AG04450 (cell line): ENCODE measurements at regions not wholly inside any gene's neighbourhood (a gene's known extent, or its start where the extent isn't known, plus 50 kb on each side); places are given as distances from the start of the nearest gene placed in this dataset.

Source experiments
- CTCF ChIA-PET: fragments of 300-600, 350-600 bp; formaldehyde crosslinking; extraction: SDS; loops from one replicate; lab custom pipeline; 2022; ENCODE audit warnings: antibody characterized with exemption, inconsistent platforms; lab: Charles Lee
- POLR2A ChIA-PET: fragments of 350-600 bp; formaldehyde crosslinking; extraction: SDS; loops from one replicate; lab custom pipeline; 2021; ENCODE audit warnings: antibody characterized with exemption, inconsistent platforms; lab: Yijun Ruan, JAX
- DNase-seq: peaks from one replicate; pipeline ENCODE4 v3.0.0-alpha.2; 2011; ENCODE audit warnings: low read depth, low spot score
- H3K27ac ChIP-seq: one replicate; pipeline ENCODE4 v1.5.1; 2012; ENCODE audit warnings: low read depth, low read length, control low read depth
- H3K27me3 ChIP-seq: one replicate; pipeline ENCODE4 v1.6.0; 2012; ENCODE audit warnings: low read length; ENCODE audit not compliant: control insufficient read depth, insufficient read depth
- H3K4me3 ChIP-seq: 2 replicates; pipeline ENCODE4 v1.5.1; 2011; ENCODE audit warnings: mild to moderate bottlenecking, low read depth, low read length, control low read depth
- H3K9me3 ChIP-seq: 2 replicates; pipeline ENCODE4 v1.5.1; 2012; ENCODE audit warnings: low read length; ENCODE audit not compliant: control insufficient read depth, insufficient read depth
- TF ChIP-seq, protein P1 (sequence below): IDR thresholded peaks from 2 replicates; pipeline ENCODE4 v1.5.1; 2011; ENCODE audit warnings: low read depth, low read length, control low read depth, inconsistent platforms

- H3K27me3 ChIP-seq: no peaks in the 10 kb centered on the region
- no peak overlapping the region for H3K27ac ChIP-seq
- H3K4me3 ChIP-seq: no peak overlapping the region
- ChIA-PET CTCF (no interaction called here), POLR2A (no interaction called here)
- TF ChIP-seq, protein P1, sequence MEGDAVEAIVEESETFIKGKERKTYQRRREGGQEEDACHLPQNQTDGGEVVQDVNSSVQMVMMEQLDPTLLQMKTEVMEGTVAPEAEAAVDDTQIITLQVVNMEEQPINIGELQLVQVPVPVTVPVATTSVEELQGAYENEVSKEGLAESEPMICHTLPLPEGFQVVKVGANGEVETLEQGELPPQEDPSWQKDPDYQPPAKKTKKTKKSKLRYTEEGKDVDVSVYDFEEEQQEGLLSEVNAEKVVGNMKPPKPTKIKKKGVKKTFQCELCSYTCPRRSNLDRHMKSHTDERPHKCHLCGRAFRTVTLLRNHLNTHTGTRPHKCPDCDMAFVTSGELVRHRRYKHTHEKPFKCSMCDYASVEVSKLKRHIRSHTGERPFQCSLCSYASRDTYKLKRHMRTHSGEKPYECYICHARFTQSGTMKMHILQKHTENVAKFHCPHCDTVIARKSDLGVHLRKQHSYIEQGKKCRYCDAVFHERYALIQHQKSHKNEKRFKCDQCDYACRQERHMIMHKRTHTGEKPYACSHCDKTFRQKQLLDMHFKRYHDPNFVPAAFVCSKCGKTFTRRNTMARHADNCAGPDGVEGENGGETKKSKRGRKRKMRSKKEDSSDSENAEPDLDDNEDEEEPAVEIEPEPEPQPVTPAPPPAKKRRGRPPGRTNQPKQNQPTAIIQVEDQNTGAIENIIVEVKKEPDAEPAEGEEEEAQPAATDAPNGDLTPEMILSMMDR: no peak
- DNase-seq: no peak
- no peaks in the 10 kb centered on the region; the same call in 1 of the 2 replicates for H3K9me3 ChIP-seq
Observed at GRCh38 chr13:72201726-72202125, 334.7 kb upstream of the DACH1 start.

- no peaks in the 10 kb centered on the region for H3K27me3 ChIP-seq
- TF ChIP-seq, protein P1: no peak
- no peaks in the 10 kb centered on the region; the same call in 1 of the 2 replicates for H3K9me3 ChIP-seq
- no peak for DNase-seq
- no peak overlapping the region for H3K4me3 ChIP-seq
- H3K27ac ChIP-seq: no peak overlapping the region
- CTCF ChIA-PET: no interaction called here
- POLR2A ChIA-PET: no interaction called here
Observed at GRCh38 chr13:72199640-72200039, 332.6 kb upstream of the DACH1 start.

GRCh38 chr13:72198967-72199560 is 332.1 kb upstream of the DACH1 start:
- no peak overlapping the region for H3K4me3 ChIP-seq
- no peak for DNase-seq
- no peaks in the 10 kb centered on the region; the same call in 1 of the 2 replicates for H3K9me3 ChIP-seq
- ChIA-PET POLR2A (no interaction called here), CTCF (no interaction called here)
- no peaks in the 10 kb centered on the region for H3K27me3 ChIP-seq
- TF ChIP-seq, protein P1: no peak
- H3K27ac ChIP-seq: no peak overlapping the region

GRCh38 chr13:72198042-72198441 is 331.0 kb upstream of the DACH1 start:
- H3K4me3 ChIP-seq: no peak overlapping the region
- no peak for DNase-seq
- TF ChIP-seq, protein P1: no peak
- ChIA-PET CTCF (no interaction called here), POLR2A (no interaction called here)
- H3K27ac ChIP-seq: no peak overlapping the region
- H3K27me3 ChIP-seq: no peaks in the 10 kb centered on the region
- H3K9me3 ChIP-seq: no peaks in the 10 kb centered on the region; the same call in 1 of the 2 replicates

DNA sequence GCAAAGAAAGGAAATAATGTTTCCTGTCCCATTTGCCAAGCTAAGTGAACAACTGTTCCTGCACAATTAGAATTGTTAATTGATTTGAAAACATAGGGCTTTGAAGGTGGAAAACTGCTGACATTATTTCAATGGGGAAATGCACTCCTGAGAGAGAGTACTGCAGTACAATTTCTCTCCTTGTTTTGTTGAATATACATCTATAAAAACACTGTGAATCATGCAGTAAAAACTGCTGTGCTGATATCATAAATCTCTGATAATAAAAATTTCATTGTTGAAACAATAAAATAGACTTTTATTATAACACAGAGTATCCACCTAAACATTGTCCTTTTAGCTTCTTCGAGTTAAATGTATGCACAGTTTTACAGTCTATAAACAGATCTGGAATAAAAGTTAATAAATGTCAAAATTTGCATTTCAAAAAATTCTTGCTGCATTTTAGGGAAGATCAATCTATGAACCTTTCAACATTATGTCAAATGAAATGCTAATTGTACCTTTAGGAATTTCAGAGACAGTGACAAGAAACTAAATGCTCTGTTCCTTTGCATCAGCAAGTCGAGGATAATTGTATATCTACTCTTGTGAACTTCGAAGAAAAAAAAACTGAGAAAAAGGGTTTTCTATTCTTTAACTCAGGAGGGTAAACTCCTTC is 328.2 kb upstream of the DACH1 start:
- TF ChIP-seq, protein P1: no peak
- Histone ChIP-seq H3K4me3 (no peak overlapping the region), H3K27me3 (no peaks in the 10 kb centered on the region), H3K9me3 (no peaks in the 10 kb centered on the region), H3K27ac (no peak overlapping the region)
- ChIA-PET POLR2A (no interaction called here), CTCF (no interaction called here)
- no peak for DNase-seq
